Smooth muscle cell (in vitro differentiated cells): ENCODE measurements at regions not wholly inside any gene's neighbourhood (a gene's known extent, or its start where the extent isn't known, plus 50 kb on each side); places are given as distances from the start of the nearest gene placed in this dataset.
A peak's percentile ranks its signal among the peaks of the same experiment; 100 is the strongest.

ENCODE experiments used
- DNase-seq: peaks from one replicate; lab custom pipeline; 2025; ENCODE audit not compliant: unreplicated experiment; lab: John Stamatoyannopoulos, UW
- H2AFZ ChIP-seq: fragments of 200-600 bp; sonication (generic); 2 replicates; pipeline ENCODE4 v1.6.0; 2016; ENCODE audit warnings: antibody characterized with exemption, low read depth, mild to moderate bottlenecking
- H3F3A ChIP-seq: fragments of 200-600 bp; sonication (generic); 2 replicates; pipeline ENCODE4 v1.6.0; 2017; ENCODE audit warnings: antibody characterized with exemption, low read depth
- H3K27ac ChIP-seq: fragments of 200-600 bp; sonication (generic); 2 replicates; pipeline ENCODE4 v1.5.1; 2016; ENCODE audit warnings: low read depth, mild to moderate bottlenecking
- H3K27me3 ChIP-seq: fragments of 200-600 bp; sonication (generic); 2 replicates; pipeline ENCODE4 v1.6.1; 2016; ENCODE audit warnings: low read depth, mild to moderate bottlenecking
- H3K36me3 ChIP-seq: fragments of 200-600 bp; sonication (generic); 2 replicates; pipeline ENCODE4 v1.5.1; 2016; ENCODE audit warnings: low read depth
- H3K4me1 ChIP-seq: fragments of 200-600 bp; sonication (generic); 2 replicates; pipeline ENCODE4 v1.5.1; 2016; ENCODE audit warnings: low read depth
- H3K4me2 ChIP-seq: fragments of 200-600 bp; sonication (generic); 2 replicates; pipeline ENCODE4 v1.6.0; 2016; ENCODE audit warnings: mild to moderate bottlenecking
- H3K4me3 ChIP-seq: fragments of 200-600 bp; sonication (generic); 2 replicates; pipeline ENCODE4 v1.5.1; 2016; ENCODE audit warnings: mild to moderate bottlenecking
- H3K79me2 ChIP-seq: fragments of 200-600 bp; sonication (generic); 2 replicates; pipeline ENCODE4 v1.6.0; 2016; ENCODE audit warnings: low read depth, mild to moderate bottlenecking
- H3K9ac ChIP-seq: fragments of 200-600 bp; sonication (generic); 2 replicates; pipeline ENCODE4 v1.6.0; 2016; ENCODE audit warnings: low read depth
- H3K9me3 ChIP-seq: fragments of 200-600 bp; sonication (generic); replicated peaks from 2 replicates; pipeline ENCODE4 v1.5.1; 2016; ENCODE audit warnings: low read depth
- H4K20me1 ChIP-seq: fragments of 200-600 bp; sonication (generic); 2 replicates; pipeline ENCODE4 v1.6.0; 2016; ENCODE audit warnings: low read depth
- WGBS: methylation state at CpG from one replicate; pipeline ENCODE4 v1.1.7; 2016; ENCODE audit warnings: low lambda C conversion rate; 5-methylcytosine and 5-hydroxymethylcytosine counted together
- TF ChIP-seq, protein P1 (sequence below): fragments of 200-600 bp; sonication (generic); IDR thresholded peaks from 2 replicates; pipeline ENCODE4 v1.5.1; 2017; ENCODE audit warnings: borderline replicate concordance, mild to moderate bottlenecking, antibody characterized with exemption; ENCODE audit not compliant: insufficient read depth, poor library complexity, severe bottlenecking

- no peaks in the 10 kb centered on the region for H3K27me3 ChIP-seq
- TF ChIP-seq, protein P1, sequence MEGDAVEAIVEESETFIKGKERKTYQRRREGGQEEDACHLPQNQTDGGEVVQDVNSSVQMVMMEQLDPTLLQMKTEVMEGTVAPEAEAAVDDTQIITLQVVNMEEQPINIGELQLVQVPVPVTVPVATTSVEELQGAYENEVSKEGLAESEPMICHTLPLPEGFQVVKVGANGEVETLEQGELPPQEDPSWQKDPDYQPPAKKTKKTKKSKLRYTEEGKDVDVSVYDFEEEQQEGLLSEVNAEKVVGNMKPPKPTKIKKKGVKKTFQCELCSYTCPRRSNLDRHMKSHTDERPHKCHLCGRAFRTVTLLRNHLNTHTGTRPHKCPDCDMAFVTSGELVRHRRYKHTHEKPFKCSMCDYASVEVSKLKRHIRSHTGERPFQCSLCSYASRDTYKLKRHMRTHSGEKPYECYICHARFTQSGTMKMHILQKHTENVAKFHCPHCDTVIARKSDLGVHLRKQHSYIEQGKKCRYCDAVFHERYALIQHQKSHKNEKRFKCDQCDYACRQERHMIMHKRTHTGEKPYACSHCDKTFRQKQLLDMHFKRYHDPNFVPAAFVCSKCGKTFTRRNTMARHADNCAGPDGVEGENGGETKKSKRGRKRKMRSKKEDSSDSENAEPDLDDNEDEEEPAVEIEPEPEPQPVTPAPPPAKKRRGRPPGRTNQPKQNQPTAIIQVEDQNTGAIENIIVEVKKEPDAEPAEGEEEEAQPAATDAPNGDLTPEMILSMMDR: no peak
- H3K4me1 ChIP-seq: no peaks in the 10 kb centered on the region
- 85% methylated on average over 2 of the region's 2 CpGs for WGBS
- no peak overlapping the region for H3K4me2 ChIP-seq
- peaks cover 5% of the 10 kb centered on the region for H3F3A ChIP-seq
- H3K9me3 ChIP-seq: no peaks in the 10 kb centered on the region
- H3K4me3 ChIP-seq: no peak overlapping the region
- H3K27ac ChIP-seq: no peak overlapping the region
- no peaks in the 10 kb centered on the region for H3K79me2 ChIP-seq
- no peak overlapping the region for H3K9ac ChIP-seq
- H4K20me1 ChIP-seq: no peaks in the 10 kb centered on the region
- no peak for DNase-seq
- H2AFZ ChIP-seq: no peak overlapping the region
- H3K36me3 ChIP-seq: no peaks in the 10 kb centered on the region
These were observed 214.4 kb upstream of the DTNBP1 start for GRCh38 chr6:15877231-15877630.

GRCh38 chr6:15876406-15876805 is 213.6 kb upstream of the DTNBP1 start:
- Histone ChIP-seq H3K4me2 (peak overlapping the region; percentile 21), H2AFZ (no peak overlapping the region), H3K36me3 (no peaks in the 10 kb centered on the region), H3K4me3 (no peak overlapping the region), H3K9me3 (no peaks in the 10 kb centered on the region), H3F3A (peaks cover 10% of the 10 kb centered on the region), H3K9ac (no peak overlapping the region), H3K27ac (peak overlapping the region; percentile 32), H3K79me2 (no peaks in the 10 kb centered on the region), H4K20me1 (no peaks in the 10 kb centered on the region), H3K27me3 (no peaks in the 10 kb centered on the region), H3K4me1 (no peaks in the 10 kb centered on the region)
- WGBS: 15% methylated on average over 3 of the region's 3 CpGs
- TF ChIP-seq, protein P1: no peak
- DNase-seq: no peak

- H4K20me1 ChIP-seq: no peaks in the 10 kb centered on the region
- H3K4me1 ChIP-seq: no peaks in the 10 kb centered on the region
- H3K27me3 ChIP-seq: no peaks in the 10 kb centered on the region
- no peak overlapping the region for H3K9ac ChIP-seq
- WGBS: 92% methylated on average over 1 of the region's 1 CpG
- no peak overlapping the region for H3K4me2 ChIP-seq
- no peak overlapping the region for H3K4me3 ChIP-seq
- peaks cover 16% of the 10 kb centered on the region for H3F3A ChIP-seq
- H3K36me3 ChIP-seq: no peaks in the 10 kb centered on the region
- no peak for DNase-seq
- TF ChIP-seq, protein P1: no peak
- no peaks in the 10 kb centered on the region for H3K9me3 ChIP-seq
- H3K79me2 ChIP-seq: no peaks in the 10 kb centered on the region
- H2AFZ ChIP-seq: no peak overlapping the region
- H3K27ac ChIP-seq: no peak overlapping the region
These were observed 213.0 kb upstream of the DTNBP1 start for GRCh38 chr6:15875797-15876196.

GRCh38 chr6:15874821-15875220 is 212.0 kb upstream of the DTNBP1 start:
- peak overlapping the region; percentile 17 for H3K4me2 ChIP-seq
- no peaks in the 10 kb centered on the region for H3K27me3 ChIP-seq
- no peaks in the 10 kb centered on the region for H3K79me2 ChIP-seq
- TF ChIP-seq, protein P1: no peak
- no peaks in the 10 kb centered on the region for H3K9me3 ChIP-seq
- no peaks in the 10 kb centered on the region for H3K36me3 ChIP-seq
- H3F3A ChIP-seq: peaks cover 17% of the 10 kb centered on the region
- WGBS: 36% methylated on average over 3 of the region's 3 CpGs
- no peak overlapping the region for H3K4me3 ChIP-seq
- H2AFZ ChIP-seq: no peak overlapping the region
- no peaks in the 10 kb centered on the region for H3K4me1 ChIP-seq
- no peak overlapping the region for H3K27ac ChIP-seq
- H4K20me1 ChIP-seq: no peaks in the 10 kb centered on the region
- H3K9ac ChIP-seq: no peak overlapping the region
- no peak for DNase-seq
